Activated T-cell treated with anti-CD3 and anti-CD28 coated beads, Interleukin-2, amount 50 U/mL, for 24 hours (primary cell): ENCODE measurements at regions not wholly inside any gene's neighbourhood (a gene's known extent, or its start where the extent isn't known, plus 50 kb on each side); places are given as distances from the start of the nearest gene placed in this dataset.
A peak's percentile ranks its signal among the peaks of the same experiment; 100 is the strongest.
"Not testable (repeated sequence)": the region's sequence is repeated elsewhere in the genome, so short reads cannot be mapped to it uniquely, and the experiment has no call there.

Source experiments
- DNase-seq: peaks from one replicate; pipeline ENCODE4 v3.0.0-alpha.2; 2020
- H3K27ac Mint-ChIP-seq: 2 replicates; pipeline ENCODE4 v1.8.0; 2020; ENCODE audit warnings: mild to moderate bottlenecking, mixed read lengths
- H3K27me3 Mint-ChIP-seq: 2 replicates; pipeline ENCODE4 v1.8.0; 2020; ENCODE audit warnings: mixed read lengths
- H3K36me3 Mint-ChIP-seq: 2 replicates; pipeline ENCODE4 v1.8.0; 2020; ENCODE audit warnings: low read depth, mixed read lengths
- H3K4me1 Mint-ChIP-seq: 2 replicates; pipeline ENCODE4 v1.8.0; 2020; ENCODE audit warnings: low read depth, mixed read lengths
- H3K4me3 Mint-ChIP-seq: 2 replicates; pipeline ENCODE4 v1.8.0; 2020; ENCODE audit warnings: mild to moderate bottlenecking, moderate library complexity, mixed read lengths
- H3K9me3 Mint-ChIP-seq: 2 replicates; pipeline ENCODE4 v1.8.0; 2020; ENCODE audit warnings: mixed read lengths

DNA sequence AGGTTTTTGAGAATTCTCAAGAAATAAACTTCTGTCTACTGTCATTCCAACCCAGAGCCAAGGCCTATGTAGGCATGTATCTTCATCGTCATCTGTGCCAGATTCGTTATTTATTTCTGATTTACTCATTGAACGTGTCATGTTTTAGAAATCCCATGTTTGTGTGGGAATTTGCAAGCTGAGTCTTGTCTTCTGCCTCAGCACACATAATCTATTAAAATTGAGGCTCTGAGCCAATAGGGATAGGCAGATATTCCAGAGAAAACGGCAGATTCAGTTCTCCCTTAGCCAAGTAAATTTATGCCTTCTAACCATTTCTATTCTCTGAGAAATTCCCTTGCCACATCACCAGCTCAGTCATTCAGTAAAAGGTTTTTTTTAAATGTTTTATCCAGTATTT, 444.6 kb downstream of the REEP3 start:
- H3K36me3 Mint-ChIP-seq: no peaks in the 10 kb centered on the region
- peaks cover 18% of the 10 kb centered on the region for H3K27me3 Mint-ChIP-seq
- DNase-seq: no peak
- H3K9me3 Mint-ChIP-seq: no peaks in the 10 kb centered on the region
- H3K27ac Mint-ChIP-seq: no peak overlapping the region
- H3K4me3 Mint-ChIP-seq: no peak overlapping the region
- no peaks in the 10 kb centered on the region for H3K4me1 Mint-ChIP-seq

- no peaks in the 10 kb centered on the region for H3K36me3 Mint-ChIP-seq
- H3K4me1 Mint-ChIP-seq: no peaks in the 10 kb centered on the region
- H3K4me3 Mint-ChIP-seq: no peak overlapping the region
- no peak for DNase-seq
- peaks cover under 1% of the 10 kb centered on the region for H3K27me3 Mint-ChIP-seq
- no peak overlapping the region for H3K27ac Mint-ChIP-seq
- H3K9me3 Mint-ChIP-seq: no peaks in the 10 kb centered on the region
These were observed 452.0 kb downstream of the REEP3 start for GRCh38 chr10:63972949-63973827.

DNA sequence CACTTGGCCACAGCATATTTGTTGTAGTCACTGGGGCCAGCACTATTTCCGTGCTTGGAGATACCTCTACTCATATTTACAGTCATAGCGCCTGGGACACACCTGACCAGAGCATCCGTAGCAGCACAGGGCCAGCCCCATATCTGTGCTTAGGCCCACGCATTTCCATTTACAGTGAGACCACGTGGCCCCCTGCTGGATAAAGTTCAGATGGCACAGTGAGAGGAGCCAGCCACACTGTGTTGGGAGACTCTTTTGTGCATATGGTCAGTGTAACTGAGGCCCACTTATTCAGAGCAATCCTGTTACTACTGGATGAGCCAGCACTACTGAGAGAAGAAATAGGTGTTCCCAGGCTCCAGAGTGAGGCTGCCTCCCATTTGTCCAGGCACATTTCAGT, 455.3 kb downstream of the REEP3 start:
- no peaks in the 10 kb centered on the region for H3K27me3 Mint-ChIP-seq

GRCh38 chr10:63977329-63977923, 456.2 kb downstream of the REEP3 start:
- DNase-seq: no peak
- Mint-ChIP-seq H3K4me3 (no peak overlapping the region), H3K27ac (no peak overlapping the region), H3K27me3 (no peaks in the 10 kb centered on the region), H3K9me3 (no peaks in the 10 kb centered on the region), H3K4me1 (no peaks in the 10 kb centered on the region), H3K36me3 (no peaks in the 10 kb centered on the region)

More for the DNA sequence above, 455.3 kb downstream of the REEP3 start:
- Mint-ChIP-seq H3K27ac (no peak overlapping the region), H3K9me3 (no peaks in the 10 kb centered on the region), H3K4me3 (no peak overlapping the region), H3K36me3 (no peaks in the 10 kb centered on the region), H3K4me1 (no peaks in the 10 kb centered on the region)
- peak; percentile 38 for DNase-seq

GRCh38 chr10:63980870-63981269, 459.7 kb downstream of the REEP3 start:
- not testable (repeated sequence) for H3K27me3 Mint-ChIP-seq, H3K9me3 Mint-ChIP-seq, H3K36me3 Mint-ChIP-seq, DNase-seq, H3K4me1 Mint-ChIP-seq, H3K4me3 Mint-ChIP-seq, H3K27ac Mint-ChIP-seq

- not testable (repeated sequence) for H3K4me3 Mint-ChIP-seq, H3K36me3 Mint-ChIP-seq, DNase-seq, H3K27me3 Mint-ChIP-seq, H3K27ac Mint-ChIP-seq, H3K4me1 Mint-ChIP-seq, H3K9me3 Mint-ChIP-seq
These were observed 462.9 kb downstream of the REEP3 start for GRCh38 chr10:63984061-63984460.

DNA sequence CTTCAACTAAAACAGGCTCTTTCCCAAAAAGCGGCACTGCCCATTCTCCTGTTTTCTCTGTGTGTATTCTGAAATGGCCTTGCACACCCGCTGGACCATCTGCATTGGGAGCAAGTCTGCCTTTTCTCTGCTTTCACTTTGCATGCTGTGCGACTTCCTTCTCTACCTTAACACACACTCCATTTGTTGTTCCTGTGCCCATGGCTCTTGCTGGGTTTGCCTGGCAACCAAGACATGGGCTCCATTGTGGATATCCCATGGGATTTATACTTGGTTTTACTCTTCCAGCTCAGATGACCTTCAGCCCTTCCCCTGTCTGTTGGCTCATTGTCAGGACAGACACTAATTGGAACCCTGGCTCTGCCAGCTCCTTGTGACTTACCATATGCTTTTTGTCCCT, 465.3 kb downstream of the REEP3 start:
- H3K36me3 Mint-ChIP-seq: no peaks in the 10 kb centered on the region
- DNase-seq: no peak
- no peaks in the 10 kb centered on the region for H3K4me1 Mint-ChIP-seq
- no peak overlapping the region for H3K4me3 Mint-ChIP-seq
- H3K27ac Mint-ChIP-seq: no peak overlapping the region
- no peaks in the 10 kb centered on the region for H3K9me3 Mint-ChIP-seq
- H3K27me3 Mint-ChIP-seq: no peaks in the 10 kb centered on the region

- no peak overlapping the region for H3K4me3 Mint-ChIP-seq
- H3K36me3 Mint-ChIP-seq: no peaks in the 10 kb centered on the region
- no peaks in the 10 kb centered on the region for H3K27me3 Mint-ChIP-seq
- no peak for DNase-seq
- no peaks in the 10 kb centered on the region for H3K9me3 Mint-ChIP-seq
- H3K27ac Mint-ChIP-seq: no peak overlapping the region
- no peaks in the 10 kb centered on the region for H3K4me1 Mint-ChIP-seq
These were observed 466.0 kb downstream of the REEP3 start for GRCh38 chr10:63987212-63987611.

DNA sequence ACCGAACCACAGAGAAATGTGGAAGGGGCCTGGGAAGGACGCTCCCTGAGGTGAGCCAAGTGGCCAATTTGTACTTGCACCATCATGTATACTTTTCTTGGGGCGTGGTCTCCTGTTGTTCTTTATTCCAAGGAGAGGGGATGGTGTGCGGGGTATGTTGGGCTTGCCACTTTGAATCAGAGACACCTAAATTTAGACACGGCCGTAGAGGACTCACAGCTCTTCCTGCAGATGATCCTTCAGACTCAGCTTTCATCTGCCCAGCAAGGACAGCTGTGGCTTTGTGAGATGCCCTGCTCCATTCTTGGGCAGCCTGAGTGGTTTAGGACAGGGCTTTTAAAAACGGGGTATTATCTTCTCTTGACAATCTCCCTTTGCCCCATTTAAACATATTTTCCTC, 473.2 kb downstream of the REEP3 start:
- no peaks in the 10 kb centered on the region for H3K27me3 Mint-ChIP-seq
- H3K27ac Mint-ChIP-seq: no peak overlapping the region
- H3K4me3 Mint-ChIP-seq: no peak overlapping the region
- H3K36me3 Mint-ChIP-seq: no peaks in the 10 kb centered on the region
- DNase-seq: no peak
- H3K9me3 Mint-ChIP-seq: peaks cover 4% of the 10 kb centered on the region
- H3K4me1 Mint-ChIP-seq: no peaks in the 10 kb centered on the region

GRCh38 chr10:64007157-64007556, 486.0 kb downstream of the REEP3 start:
- no peaks in the 10 kb centered on the region for H3K27me3 Mint-ChIP-seq
- H3K36me3 Mint-ChIP-seq: no peaks in the 10 kb centered on the region
- H3K4me1 Mint-ChIP-seq: no peaks in the 10 kb centered on the region
- peaks cover 13% of the 10 kb centered on the region for H3K9me3 Mint-ChIP-seq
- no peak for DNase-seq
- no peak overlapping the region for H3K4me3 Mint-ChIP-seq
- no peak overlapping the region for H3K27ac Mint-ChIP-seq

GRCh38 chr10:64010711-64011110, 489.5 kb downstream of the REEP3 start:
- Mint-ChIP-seq H3K27me3 (no peaks in the 10 kb centered on the region), H3K27ac (no peak overlapping the region), H3K4me1 (no peaks in the 10 kb centered on the region), H3K9me3 (peaks cover 13% of the 10 kb centered on the region), H3K36me3 (no peaks in the 10 kb centered on the region), H3K4me3 (no peak overlapping the region)
- no peak for DNase-seq

DNA sequence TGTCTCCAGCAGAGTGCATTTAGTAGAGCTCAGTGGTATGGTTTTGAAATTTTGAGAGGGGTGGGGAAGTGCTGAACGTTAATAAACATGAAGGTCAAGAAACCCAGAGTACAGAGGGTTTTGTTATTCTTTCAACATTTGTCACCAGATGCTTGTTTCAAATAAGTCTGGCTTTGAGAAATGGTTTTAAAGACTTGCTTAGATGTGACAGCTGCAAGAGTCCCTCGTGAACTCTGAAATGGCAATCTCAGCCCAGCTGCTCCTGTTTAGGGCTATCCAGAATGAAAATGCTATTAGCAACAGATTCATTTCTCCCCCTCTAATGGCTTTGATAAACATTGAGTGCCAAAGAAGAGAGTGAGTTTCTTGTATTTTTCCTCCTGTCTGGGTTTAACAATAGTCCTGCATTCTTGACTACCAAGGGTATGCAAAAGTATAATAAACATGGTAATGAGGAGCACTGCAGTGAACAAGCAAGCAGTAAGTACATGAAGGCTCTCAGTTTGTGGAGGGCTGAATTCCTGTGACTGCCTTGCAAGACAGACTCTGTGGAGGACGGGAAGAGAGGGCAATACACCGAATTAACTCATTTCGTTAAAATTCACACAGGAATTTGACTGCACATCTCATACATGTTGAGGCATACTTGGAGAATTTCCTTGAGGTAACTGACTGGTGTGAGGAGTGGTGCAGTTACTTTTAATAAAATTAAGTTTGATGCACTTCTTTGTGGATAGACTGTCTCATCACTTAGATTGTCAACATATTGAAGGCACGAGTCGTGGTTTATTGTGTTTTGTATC, 490.9 kb downstream of the REEP3 start:
- no peaks in the 10 kb centered on the region for H3K27me3 Mint-ChIP-seq
- no peaks in the 10 kb centered on the region for H3K4me1 Mint-ChIP-seq
- peaks cover 5% of the 10 kb centered on the region for H3K9me3 Mint-ChIP-seq
- H3K27ac Mint-ChIP-seq: no peak overlapping the region
- no peak for DNase-seq
- H3K36me3 Mint-ChIP-seq: no peaks in the 10 kb centered on the region
- H3K4me3 Mint-ChIP-seq: no peak overlapping the region

DNA sequence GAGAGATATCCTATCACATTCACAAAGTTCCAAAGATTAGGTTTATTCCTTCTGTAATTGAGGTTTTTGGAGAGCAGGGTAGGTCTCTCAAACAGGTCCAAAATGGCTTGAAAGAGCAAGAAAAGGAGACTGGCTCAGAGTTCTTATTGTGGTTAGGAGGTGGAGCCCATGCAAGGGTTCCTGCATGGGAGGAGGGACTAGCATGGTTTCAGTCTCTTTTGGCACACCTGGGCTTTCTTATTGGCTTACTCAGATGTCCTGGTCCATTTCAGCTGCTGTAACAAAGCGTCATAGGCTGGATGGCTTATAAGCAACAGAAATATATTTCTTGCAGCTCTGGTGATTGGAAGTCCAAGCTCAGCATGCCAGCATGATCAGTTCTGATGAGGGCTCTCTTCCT, 493.1 kb downstream of the REEP3 start:
- no peaks in the 10 kb centered on the region for H3K36me3 Mint-ChIP-seq
- H3K4me3 Mint-ChIP-seq: no peak overlapping the region
- no peaks in the 10 kb centered on the region for H3K9me3 Mint-ChIP-seq
- no peaks in the 10 kb centered on the region for H3K27me3 Mint-ChIP-seq
- no peak overlapping the region for H3K27ac Mint-ChIP-seq
- H3K4me1 Mint-ChIP-seq: no peaks in the 10 kb centered on the region
- DNase-seq: no peak

GRCh38 chr10:64023926-64024470, 502.8 kb downstream of the REEP3 start:
- Mint-ChIP-seq H3K9me3 (peaks cover 8% of the 10 kb centered on the region), H3K27me3 (peaks cover 5% of the 10 kb centered on the region), H3K36me3 (no peaks in the 10 kb centered on the region), H3K27ac (no peak overlapping the region), H3K4me1 (no peaks in the 10 kb centered on the region), H3K4me3 (no peak overlapping the region)
- DNase-seq: no peak
